Lung (tissue), 9 donors: ENCODE measurements at regions not wholly inside any gene's neighbourhood (a gene's known extent, or its start where the extent isn't known, plus 50 kb on each side); places are given as distances from the start of the nearest gene placed in this dataset.
"Not testable (repeated sequence)": the region's sequence is repeated elsewhere in the genome, so short reads cannot be mapped to it uniquely, and the experiment has no call there.

Source experiments
- ATAC-seq: fragments of 200-7000 bp; cut with Tn5 transposase; one replicate; pipeline ENCODE4 v1.9.1; 2020; ENCODE audit warnings: moderate number of reproducible peaks; ENCODE audit not compliant: insufficient read depth, low FRiP score
- DNase-seq, 3 donors: peaks; one replicate each; pipeline ENCODE4 v3.0.0-alpha.2; 2013 to 2017
- H3K27ac ChIP-seq, 2 donors: one replicate each; pipeline ENCODE4 v1.5.1; 2013; ENCODE audit warnings: mild to moderate bottlenecking in 2 of 2, moderate library complexity in 2 of 2, control low read depth in 1 of 2, inconsistent platforms in 1 of 2, low read depth in 1 of 2, low read length in 1 of 2
- H3K27me3 ChIP-seq, 3 donors: one replicate each; pipeline ENCODE4 v1.5.1; 2013; ENCODE audit warnings: low read length in 2 of 3; ENCODE audit not compliant: control insufficient read depth in 3 of 3, insufficient read depth in 3 of 3
- H3K36me3 ChIP-seq, 4 donors: one replicate each; pipeline ENCODE4 v1.5.1; 2013; ENCODE audit warnings: low read length in 4 of 4, mild to moderate bottlenecking in 1 of 4, moderate library complexity in 1 of 4; ENCODE audit not compliant: control insufficient read depth in 4 of 4, insufficient read depth in 4 of 4
- H3K4me1 ChIP-seq, 5 donors: one replicate each; pipeline ENCODE4 v1.5.1; 2013; ENCODE audit warnings: low read length in 5 of 5, mild to moderate bottlenecking in 2 of 5, moderate library complexity in 1 of 5; ENCODE audit not compliant: control insufficient read depth in 5 of 5, insufficient read depth in 5 of 5
- H3K4me3 ChIP-seq: one replicate; pipeline ENCODE4 v1.5.1; 2013; ENCODE audit warnings: mild to moderate bottlenecking, control low read depth, moderate library complexity
- H3K9ac ChIP-seq, 2 donors: one replicate each; pipeline ENCODE4 v1.5.1; 2013; ENCODE audit warnings: low read length in 2 of 2, control low read depth in 1 of 2; ENCODE audit not compliant: insufficient read depth in 1 of 2
- H3K9me3 ChIP-seq, 4 donors: one replicate each; pipeline ENCODE4 v1.5.1; 2013; ENCODE audit warnings: low read length in 3 of 4, mild to moderate bottlenecking in 1 of 4, moderate library complexity in 1 of 4; ENCODE audit not compliant: control insufficient read depth in 4 of 4, insufficient read depth in 3 of 4
- WGBS, 2 donors: extraction: QIAGEN DNeasy Blood & Tissue Kit; methylation state at CpG; one replicate each; pipeline ENCODE4 v1.1.7; 2013; 5-methylcytosine and 5-hydroxymethylcytosine counted together
- donor health status: Bipolar disorder and iron deficiency.
- donor health status: healthy.
- donor health status: DM: yes; HTN: yes; CAD: no.

GRCh38 chrX:91500499-91500898 is 65.9 kb downstream of the PABPC5 start:
- H3K27me3 ChIP-seq, H3K4me3 ChIP-seq, H3K36me3 ChIP-seq, H3K9me3 ChIP-seq, H3K4me1 ChIP-seq, H3K9ac ChIP-seq, H3K27ac ChIP-seq, ATAC-seq: not testable (repeated sequence)
- 51 to 53% methylated on average over 2 of the region's 2 CpGs for WGBS, 2 donors
- peak; percentile 0 to 11 (median 3) for DNase-seq

GRCh38 chrX:91530209-91530608 is 95.6 kb downstream of the PABPC5 start:
- DNase-seq, H3K9me3 ChIP-seq, H3K36me3 ChIP-seq, H3K4me1 ChIP-seq, H3K9ac ChIP-seq, H3K27ac ChIP-seq, ATAC-seq, H3K4me3 ChIP-seq, H3K27me3 ChIP-seq: not testable (repeated sequence)
- 71 to 92% methylated on average over 1 of the region's 2 CpGs for WGBS, 2 donors

- not testable (repeated sequence) for H3K27me3 ChIP-seq, H3K9ac ChIP-seq, H3K4me3 ChIP-seq, H3K4me1 ChIP-seq, H3K36me3 ChIP-seq, H3K27ac ChIP-seq, H3K9me3 ChIP-seq, ATAC-seq, DNase-seq
- 71% methylated on average over 1 of the region's 1 CpG for WGBS, 2 donors
Measured at GRCh38 chrX:91563127-91563526, 128.5 kb downstream of the PABPC5 start.
